ENCODE measurements at regions not wholly inside any gene's neighbourhood (a gene's known extent, or its start where the extent isn't known, plus 50 kb on each side); places are given as distances from the start of the nearest gene placed in this dataset.
"Not testable (repeated sequence)": the region's sequence is repeated elsewhere in the genome, so short reads cannot be mapped to it uniquely, and the experiment has no call there.

DNA sequence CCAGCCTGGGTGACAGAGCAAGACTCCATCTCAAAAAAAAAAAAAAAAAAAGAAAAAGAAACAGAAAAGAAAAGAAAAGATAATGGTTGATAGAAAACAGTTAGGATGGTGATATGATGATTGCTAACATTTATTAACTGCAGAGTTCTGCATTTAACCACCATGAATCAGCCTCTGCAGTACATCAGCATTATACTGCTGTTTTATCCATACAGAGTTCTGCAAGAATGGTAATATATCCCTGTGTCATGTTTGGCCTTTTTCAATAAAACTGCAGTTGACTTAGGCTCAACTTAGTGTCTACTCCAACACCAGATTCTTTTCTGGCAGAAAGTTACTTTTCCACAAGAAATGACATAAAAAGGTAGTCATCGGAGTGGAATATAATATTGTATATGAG lies 62.6 kb downstream of the DUSP6 start:
- DNase-seq (ENCODE audit: low spot score) (no peak), ATAC-seq (no peak)

DNA sequence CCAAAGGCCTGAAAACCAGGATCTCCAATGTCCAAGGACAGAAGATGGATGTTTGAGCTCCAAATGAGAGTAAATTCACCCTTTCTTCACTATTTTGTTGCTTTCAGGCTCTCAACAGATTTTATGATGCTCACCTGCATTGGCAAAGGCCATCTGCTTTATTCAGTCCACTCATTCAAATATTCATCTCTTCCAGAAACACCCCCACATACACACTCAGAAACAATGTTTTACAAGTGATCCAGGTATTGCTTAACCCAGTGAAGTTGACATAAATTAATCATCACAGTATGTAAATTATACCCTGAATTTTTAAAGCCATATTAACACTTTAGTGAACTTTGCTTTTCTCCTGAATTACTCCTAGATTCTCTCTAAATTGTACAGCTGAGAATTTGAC lies 63.3 kb downstream of the DUSP6 start:
- no peak for ATAC-seq
- DNase-seq (ENCODE audit: low spot score) = no peak

GRCh38 chr12:89286501-89286900 lies 65.8 kb downstream of the DUSP6 start:
- ATAC-seq (no peak), DNase-seq (ENCODE audit: low spot score) (no peak)

DNA sequence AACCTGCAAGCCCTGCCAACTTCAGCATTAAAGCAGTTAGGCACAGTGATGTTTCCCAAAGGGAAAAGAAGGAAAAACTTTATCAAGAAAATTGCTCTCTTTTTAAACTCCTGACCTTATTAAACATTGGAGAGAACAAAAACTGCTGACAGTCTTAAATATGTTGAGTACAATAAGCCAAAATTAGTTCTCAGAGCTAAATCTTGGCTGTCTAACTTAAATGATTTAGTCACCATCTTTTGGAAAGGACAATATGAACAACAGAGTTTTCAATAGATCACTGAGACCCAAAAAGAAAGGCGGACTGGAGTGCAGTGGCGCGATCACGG lies 70.8 kb downstream of the DUSP6 start:
- no peak for ATAC-seq
- no peak for DNase-seq (ENCODE audit: low spot score)

DNA sequence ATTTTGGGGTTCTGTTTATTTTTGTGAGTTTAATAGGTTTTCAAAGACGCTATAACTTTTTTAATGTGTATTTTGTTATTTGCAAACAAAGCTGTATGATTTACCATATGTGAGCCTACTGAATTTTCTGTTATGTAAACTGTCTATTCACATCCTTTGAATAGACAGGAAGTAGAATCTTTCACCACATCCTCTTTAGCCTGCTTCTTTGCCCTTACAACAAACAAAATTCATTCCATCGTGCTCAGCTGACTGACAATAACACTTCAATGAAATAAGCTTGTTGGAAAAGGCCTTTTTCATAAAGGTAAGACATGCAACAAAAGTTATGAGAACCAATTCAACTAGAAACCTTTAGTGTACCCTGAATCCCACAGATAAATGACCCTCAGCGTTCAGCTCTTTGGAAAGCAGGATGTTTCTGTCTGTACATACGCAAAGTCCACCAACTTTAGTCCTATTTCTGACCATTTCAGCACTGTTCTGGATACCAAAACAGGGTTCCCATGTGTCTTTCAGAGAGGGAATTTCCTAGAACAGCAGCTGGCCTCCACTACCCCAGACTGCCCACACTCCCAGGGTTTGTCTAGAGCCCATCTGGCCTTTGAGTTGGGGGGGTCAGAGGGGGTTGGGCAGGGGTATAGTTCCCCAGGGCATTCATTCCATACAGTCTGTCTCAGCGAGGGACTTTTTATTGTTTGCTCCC lies 71.3 kb downstream of the DUSP6 start:
- no peak for DNase-seq (ENCODE audit: low spot score)
- no peak for ATAC-seq

DNA sequence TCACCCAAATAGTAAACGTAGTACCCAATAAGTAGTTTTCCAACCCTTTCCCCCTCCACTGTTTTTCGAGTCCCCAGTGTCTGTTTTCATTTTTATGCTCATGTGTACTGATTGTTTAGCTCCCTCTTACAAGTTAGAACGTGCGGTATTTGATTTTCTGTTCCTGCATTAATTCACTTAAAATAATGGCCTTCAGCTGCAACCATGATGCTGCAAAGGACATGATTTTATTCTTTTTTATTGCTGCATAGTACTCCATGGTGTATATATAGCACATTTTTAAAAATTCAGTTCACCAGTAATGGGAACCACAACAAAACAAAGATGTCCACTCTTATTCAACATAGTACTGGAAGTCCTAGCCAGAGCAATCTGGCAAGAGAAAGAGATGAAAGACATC lies 72.8 kb downstream of the DUSP6 start:
- ATAC-seq (no peak), DNase-seq (ENCODE audit: low spot score) (no peak)

- no peak for ATAC-seq
- no peak for DNase-seq (ENCODE audit: low spot score)
Observed at GRCh38 chr12:89278862-89279261, 73.4 kb downstream of the DUSP6 start.

- ATAC-seq (no peak), DNase-seq (ENCODE audit: low spot score) (no peak)
Observed at GRCh38 chr12:89278169-89278568, 74.1 kb downstream of the DUSP6 start.

- peak; percentile 76 for ATAC-seq
Observed at GRCh38 chr12:89276860-89277259, 75.4 kb downstream of the DUSP6 start.

GRCh38 chr12:89273525-89273924 lies 78.8 kb downstream of the DUSP6 start:
- no peak for DNase-seq (ENCODE audit: low spot score)
- ATAC-seq = peak; percentile 66

More at GRCh38 chr12:89276860-89277259, 75.4 kb downstream of the DUSP6 start:
- no peak for DNase-seq (ENCODE audit: low spot score)

DNA sequence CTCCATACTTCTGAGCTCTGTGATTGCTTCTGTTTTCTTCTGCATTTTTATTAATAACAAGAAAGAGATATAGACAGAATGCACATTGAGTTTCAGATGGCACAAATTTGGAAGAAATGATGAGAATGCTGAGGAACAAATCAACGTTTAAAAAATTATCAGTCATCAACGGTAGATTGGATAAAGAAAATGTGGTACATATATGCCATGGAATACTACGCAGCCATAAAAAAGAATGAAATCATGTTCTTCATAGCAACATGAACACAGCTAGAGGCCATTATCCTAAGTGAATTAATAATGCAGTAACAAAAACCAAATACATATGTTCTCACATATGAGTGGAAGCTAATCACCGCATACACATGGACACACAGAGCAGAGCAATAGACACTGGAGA lies 81.8 kb downstream of the DUSP6 start:
- DNase-seq (ENCODE audit: low spot score) = no peak
- no peak for ATAC-seq

- no peak for ATAC-seq
- no peak for DNase-seq (ENCODE audit: low spot score)
Observed at GRCh38 chr12:89269174-89269573, 83.1 kb downstream of the DUSP6 start.

GRCh38 chr12:89267404-89267803 lies 84.9 kb downstream of the DUSP6 start:
- DNase-seq (ENCODE audit: low spot score) (no peak), ATAC-seq (no peak)

DNA sequence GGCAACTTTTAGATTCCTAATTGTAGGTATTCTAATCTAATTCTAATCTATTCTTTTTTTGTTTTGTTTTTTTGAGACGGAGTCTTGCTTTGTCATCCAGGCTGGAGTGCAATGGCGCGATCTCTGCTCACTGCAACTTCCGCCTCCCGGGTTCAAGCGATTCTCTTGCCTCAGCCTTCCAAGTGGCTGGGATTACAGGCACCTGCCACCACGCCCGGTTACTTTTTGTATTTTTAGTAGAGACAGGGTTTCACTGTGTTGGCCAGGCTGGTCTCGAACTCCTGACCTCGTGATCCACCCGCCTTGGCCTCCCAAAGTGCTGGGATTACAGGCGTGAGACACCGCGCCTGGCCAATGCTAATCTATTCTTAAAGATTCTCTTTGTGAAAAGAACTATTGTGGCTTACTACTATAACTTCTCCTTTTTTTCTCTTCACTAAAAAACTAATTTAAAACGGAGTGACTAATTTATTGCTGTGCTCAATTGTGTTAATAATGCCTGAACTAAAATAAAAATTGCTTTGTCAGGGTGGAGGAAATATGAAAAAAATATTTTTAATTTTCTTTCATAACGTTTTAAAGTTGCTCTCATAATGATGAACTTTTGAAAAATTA lies 85.6 kb downstream of the DUSP6 start:
- not testable (repeated sequence) for DNase-seq (ENCODE audit: low spot score); ATAC-seq

DNA sequence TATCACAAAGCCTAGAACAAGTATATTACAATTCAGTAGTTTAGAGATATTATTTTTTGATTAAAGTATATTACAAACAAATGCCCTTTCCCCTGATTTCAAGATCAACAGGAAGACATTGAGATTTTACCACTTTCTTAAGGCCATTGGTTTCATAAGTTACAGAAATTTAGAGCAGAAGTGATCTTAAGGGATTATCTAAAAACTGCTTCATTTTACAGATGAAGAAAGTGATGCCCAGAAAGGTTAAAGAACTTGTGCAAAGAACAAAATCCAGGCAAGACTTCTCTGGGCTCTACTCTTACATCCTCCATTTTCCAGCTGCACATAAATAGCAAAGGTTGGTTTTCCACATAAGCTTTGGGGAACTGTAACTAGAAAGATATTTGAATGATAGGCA lies 87.5 kb downstream of the DUSP6 start:
- no peak for DNase-seq (ENCODE audit: low spot score)
- no peak for ATAC-seq

DNA sequence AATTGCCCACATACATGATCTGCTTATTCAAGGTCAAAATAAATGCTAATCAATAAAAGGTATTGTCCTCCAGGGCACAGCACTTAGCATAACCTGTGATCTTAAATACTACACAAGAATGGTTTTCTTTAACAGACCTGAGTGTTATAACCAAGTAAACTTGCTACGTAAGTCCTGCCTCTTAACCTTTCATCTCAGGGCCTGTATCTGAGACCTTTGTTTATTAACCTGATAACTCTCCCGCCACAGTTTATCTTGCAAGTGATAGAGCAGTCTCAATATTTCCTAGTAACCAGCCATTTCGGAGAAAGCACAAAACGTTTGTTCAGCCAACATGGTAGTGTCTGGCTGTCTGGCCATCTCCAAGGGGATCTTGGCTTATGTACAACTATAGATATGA lies 88.4 kb downstream of the DUSP6 start:
- DNase-seq (ENCODE audit: low spot score) (no peak), ATAC-seq (no peak)

- DNase-seq (ENCODE audit: low spot score) = no peak
Observed at GRCh38 chr12:89262855-89263552, 89.3 kb downstream of the DUSP6 start.

GRCh38 chr12:89261982-89262381 lies 90.3 kb downstream of the DUSP6 start:
- no peak for DNase-seq (ENCODE audit: low spot score)
- ATAC-seq = peak; percentile 97

More at GRCh38 chr12:89262855-89263552, 89.3 kb downstream of the DUSP6 start:
- no peak for ATAC-seq

DNA sequence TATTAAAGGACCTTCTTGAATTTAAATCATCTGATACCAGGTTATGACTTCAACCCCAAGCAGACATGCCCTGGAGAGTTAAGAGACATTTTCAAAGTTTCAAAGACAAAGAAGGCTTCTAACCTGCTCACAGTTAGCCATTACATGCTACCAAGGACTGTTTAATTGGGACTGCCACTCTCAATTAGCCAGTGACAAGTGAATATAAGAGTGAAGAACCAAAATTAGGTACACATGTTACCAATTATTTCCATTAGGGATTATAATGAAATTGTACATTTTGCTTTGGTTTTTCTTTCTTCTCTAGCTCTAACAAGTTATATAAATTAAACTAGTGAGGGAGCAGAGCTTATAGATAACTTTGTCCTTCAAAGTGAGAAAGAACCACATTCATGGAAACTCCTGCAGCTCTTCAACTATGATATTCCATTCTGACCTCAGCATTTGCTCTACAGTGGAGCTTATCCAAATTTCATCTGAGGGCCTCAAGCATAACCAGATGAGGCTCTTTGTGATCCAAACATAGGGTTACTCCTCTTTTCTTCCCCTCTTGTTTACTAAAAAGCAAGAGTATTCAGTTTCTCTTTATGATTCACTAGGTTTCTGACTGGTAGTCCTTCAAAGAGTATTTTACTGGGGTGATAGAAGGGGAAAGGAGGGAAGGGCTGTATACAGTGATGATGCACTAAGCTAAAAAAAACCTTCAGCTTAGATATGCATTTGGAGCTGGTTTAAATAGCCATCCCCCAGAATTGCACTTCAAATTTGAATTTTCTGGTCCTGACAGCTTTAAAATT lies 91.3 kb downstream of the DUSP6 start:
- no peak for ATAC-seq
- DNase-seq (ENCODE audit: low spot score) = no peak

- DNase-seq (ENCODE audit: low spot score) (no peak), ATAC-seq (no peak)
Observed at GRCh38 chr12:89259821-89260220, 92.5 kb downstream of the DUSP6 start.

DNA sequence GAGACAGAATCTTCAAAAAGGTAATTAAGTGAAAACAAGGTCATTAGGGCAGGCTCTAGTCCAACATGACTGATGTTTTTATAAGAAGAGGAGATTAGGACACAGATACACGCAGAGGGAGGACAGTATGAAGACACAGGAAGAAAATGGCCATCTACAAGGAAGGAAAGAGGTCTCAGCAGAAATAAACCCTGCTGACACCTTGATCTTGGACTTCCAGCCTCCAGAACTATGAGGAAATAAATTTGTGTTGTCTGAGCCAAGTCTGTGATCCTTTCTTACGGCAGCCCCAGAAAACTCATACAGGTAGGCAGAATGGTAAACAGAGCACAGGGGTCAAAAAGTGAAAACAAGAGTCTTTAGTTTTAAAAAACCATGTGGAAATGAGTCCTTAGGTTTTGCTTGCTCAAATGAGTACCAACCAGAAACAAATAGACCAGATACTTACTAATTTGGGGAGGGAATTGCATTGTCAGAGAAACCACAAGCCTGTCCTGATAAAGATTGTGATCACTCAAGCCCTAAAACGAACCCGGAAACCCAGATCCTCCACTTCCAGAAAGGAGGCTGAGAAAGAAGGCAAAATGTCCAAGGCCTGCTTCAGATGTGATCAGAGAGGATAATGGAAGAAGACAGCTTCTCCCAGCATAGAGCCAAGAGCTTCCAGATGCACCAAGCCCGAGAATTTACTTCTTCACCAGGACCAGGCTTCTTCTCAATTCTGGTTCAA lies 93.9 kb downstream of the DUSP6 start:
- ATAC-seq = no peak
- no peak for DNase-seq (ENCODE audit: low spot score)

Data from left lobe of liver (tissue), 2 donors.